ENCODE measurements at regions not wholly inside any gene's neighbourhood (a gene's known extent, or its start where the extent isn't known, plus 50 kb on each side); places are given as distances from the start of the nearest gene placed in this dataset.

- TF ChIP-seq TCF12 (IDR thresholded peaks at IDR 0.05; ENCODE audit: low read depth) (no peak), CEBPB (IDR thresholded peaks at IDR 0.05) (no peak), TAF1 (IDR thresholded peaks at IDR 0.05; ENCODE audit: low read depth) (no peak), CREB1 (IDR thresholded peaks at IDR 0.05; ENCODE audit: low read depth) (no peak)
Observed at GRCh38 chr18:63031375-63031774, 288.2 kb downstream of the BCL2 start.

Measured in Ishikawa (cell line).